Astrocyte of the hippocampus (primary cell): ENCODE measurements at regions not wholly inside any gene's neighbourhood (a gene's known extent, or its start where the extent isn't known, plus 50 kb on each side); places are given as distances from the start of the nearest gene placed in this dataset.
"Not testable (repeated sequence)": the region's sequence is repeated elsewhere in the genome, so short reads cannot be mapped to it uniquely, and the experiment has no call there.

Experiments
- DNase-seq: peaks from one replicate; pipeline ENCODE4 v3.0.0; 2011; ENCODE audit warnings: low read depth, low spot score

DNA sequence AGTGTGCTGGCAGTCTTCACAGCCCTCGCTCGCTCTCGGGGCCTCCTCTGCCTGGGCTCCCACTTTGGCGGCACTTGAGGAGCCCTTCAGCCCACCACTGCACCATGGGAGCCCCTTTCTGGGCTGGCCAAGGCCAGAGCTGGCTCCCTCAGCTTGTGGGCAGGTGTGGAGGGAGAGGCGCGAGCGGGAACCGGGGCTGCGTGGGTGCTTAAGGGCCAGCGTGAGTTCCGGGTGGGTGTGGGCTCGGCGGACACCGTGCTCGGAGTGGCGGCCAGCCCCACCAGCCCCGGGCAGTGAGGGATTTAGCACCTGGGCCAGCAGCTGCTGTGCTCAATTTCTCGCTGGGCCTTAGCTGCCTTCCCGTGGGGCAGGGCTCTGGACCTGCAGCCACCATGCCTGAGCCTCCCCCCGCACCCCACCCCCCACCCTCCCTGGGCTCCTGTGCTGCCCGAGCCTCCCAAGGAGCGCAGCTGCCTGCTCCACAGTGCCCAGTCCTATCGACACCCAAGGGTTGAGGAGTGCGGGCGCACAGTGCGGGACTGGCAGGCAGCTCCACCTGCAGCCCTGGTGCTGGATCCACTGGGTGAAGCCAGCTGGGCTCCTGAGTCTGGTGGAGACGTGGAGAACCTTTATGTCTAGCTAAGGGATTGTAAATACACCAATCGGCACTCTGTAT is 684.4 kb upstream of the GOLIM4 start:
- not testable (repeated sequence) for DNase-seq

DNA sequence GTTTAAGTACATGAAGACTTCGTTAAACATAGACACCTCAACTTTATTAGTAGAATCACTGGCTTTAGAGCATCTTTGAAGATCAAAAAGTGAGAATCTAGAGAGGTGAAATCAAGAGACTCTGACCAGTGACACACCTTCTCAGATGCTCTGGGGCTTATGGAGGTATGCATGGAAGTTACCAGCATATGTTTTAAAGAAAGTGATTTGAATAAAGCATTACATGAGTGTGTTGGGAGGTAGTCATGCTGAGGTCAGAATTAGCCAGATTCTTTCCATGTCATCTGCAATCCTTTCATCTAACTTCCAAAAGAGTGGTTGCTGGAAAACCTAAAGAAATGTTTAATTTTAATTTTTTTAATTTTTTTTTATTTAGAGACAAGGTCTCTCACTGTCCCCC is 658.0 kb upstream of the GOLIM4 start:
- DNase-seq: no peak

DNA sequence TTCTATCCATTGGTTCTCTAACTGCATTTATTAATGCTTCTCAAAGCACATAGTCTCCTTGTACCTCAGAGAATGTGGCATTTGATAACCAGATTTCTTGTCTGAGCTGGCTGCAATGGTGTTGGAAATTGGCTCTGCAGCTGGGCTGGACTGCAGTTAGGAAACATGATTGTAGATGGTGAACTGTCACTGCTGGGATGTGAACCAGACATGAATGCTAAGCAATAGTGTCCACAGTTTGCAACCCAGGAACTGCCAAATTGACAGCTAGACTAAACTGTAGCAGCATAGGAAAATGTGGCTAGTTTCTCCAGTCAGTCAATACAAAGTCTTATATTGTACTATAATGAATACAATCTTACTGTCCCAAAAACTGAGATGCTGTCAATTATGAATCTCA is 656.6 kb upstream of the GOLIM4 start:
- no peak for DNase-seq

DNA sequence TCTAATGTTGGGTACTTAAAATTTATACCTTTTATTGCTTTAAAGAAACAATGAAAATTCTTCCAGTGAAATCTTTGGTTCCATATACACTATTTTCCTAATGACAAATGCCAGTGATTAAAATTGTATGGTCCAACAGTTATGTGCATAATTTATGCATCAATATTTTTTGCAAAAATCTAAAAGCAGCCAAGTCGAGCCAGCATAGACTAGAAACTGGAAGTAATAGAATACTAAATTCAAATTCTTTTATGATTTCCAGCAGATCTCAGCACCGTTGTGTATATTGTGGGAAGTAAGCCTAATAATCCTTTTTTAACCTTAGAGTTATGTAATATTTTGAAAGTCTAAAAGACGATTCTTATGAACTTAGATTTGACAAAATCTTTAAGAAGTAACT is 652.0 kb upstream of the GOLIM4 start:
- DNase-seq: no peak

DNA sequence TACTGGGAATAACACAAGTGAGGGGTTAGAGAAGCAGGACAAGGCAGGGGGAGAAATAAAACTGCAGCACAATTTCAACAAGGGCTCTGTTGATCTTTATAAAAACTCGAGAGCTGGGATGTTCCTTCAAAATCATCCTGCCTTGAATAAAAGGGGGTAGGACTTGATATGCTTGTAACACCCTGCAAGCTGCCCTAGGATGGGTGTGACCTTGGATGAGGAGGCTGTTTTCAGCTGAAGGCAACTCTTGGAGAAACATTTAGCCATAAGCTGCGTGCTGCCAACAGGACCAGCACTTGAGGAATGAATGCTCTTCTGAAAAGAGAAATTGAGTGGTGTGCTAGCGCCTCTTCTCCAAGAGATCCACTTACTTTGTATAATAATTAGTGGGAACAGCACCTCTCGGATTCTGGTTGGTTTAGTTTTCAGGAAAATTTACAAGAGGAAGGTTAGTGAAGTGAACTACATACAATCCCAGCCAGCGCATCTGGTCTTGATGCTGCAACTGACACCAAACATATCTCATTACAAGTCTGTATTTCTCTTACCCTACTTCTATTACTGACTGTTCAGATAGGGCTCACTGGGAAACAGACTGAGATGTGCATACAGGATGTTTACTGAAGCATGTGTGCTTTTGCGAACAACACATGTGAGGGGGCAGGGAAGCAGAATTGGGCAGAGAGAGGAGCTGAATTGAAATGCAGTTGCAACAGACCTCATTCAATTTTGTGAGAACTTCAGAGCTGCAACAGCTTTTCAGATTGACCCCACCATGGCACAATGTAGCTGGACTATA is 643.0 kb upstream of the GOLIM4 start:
- no peak for DNase-seq

DNA sequence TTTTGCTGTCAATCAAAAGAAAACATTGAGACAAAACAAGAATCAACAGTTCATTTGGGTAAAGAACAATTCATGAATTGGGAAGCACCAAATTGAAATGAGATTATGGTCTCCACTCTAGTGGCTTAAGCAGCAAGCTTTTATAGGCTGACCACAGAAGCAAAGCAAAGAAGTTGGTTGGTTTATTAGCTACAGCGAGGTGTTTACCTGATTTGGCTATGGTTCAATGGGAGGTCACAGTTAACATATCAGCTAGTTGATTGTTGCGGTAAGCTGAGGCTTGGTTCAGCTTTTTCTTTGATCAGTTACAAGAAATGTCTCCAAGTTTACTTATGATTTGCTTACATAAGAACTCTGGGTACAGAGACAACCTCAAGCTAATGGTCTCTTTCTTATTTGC is 640.5 kb upstream of the GOLIM4 start:
- no peak for DNase-seq

DNA sequence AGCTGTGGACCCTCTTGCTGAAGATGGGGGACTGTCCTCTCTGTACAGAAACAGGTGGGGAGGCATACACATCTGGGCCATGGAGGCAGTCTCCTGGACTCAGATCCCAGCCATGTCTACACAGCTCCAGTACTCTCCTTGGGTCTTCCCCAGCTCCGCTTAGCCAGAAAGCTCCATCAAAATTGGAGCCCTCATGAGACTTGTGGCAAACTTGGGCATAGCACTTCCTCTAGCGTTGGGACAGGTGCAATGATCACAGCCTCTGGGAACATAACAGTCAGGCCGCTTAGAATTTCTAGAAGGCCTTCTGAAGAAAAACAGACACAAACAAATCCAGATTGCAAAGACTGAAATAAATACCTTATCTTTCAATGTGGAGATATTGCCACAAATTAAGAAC is 634.3 kb upstream of the GOLIM4 start:
- DNase-seq: no peak

DNA sequence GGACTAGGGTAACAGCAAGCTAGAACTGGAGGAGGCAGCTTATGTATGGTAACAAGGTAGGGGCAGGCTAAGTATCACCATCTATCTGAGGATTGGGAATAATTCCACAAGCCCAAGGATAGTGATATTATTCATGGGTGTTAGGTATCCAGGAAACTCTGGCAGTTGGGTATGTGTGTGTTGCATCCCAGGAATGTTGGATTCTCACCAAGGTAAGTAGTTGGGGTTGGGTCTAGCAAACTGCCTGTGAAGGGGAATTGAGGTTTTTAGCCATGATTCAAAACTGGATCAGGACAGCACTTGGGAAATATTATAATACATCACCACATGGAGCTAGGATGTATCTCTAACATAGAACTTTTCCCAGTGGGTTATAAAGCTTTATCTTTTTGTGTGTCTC is 626.4 kb upstream of the GOLIM4 start:
- DNase-seq: peak; percentile 85

DNA sequence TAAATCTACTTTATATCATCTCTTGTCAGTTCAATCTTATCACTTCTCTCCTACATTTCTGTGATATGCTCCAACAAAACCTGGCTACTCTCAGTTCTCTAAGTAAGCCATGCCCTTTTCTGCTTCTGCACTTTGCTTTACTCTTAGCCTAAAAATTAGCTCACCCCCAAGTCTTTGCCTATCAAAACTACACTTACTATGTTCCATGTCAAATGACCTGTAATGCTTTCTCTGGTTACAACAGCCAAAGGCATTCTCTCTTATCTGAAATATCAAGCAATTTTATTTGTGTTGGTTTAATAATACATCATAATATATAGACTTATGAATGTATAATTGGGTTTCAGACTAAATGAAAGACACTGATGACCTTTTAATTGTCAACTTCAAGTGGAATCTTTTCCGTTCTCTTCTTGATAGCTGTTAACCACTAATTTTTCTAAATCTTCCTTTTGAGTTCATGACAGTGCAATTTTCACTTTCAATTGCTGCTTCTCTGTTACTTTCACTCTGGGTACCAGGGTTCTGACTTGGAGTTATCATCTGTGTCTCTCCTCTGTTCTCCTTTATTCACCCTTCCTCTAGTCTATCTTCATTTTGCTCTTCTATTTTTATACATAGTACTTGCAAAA is 619.0 kb upstream of the GOLIM4 start:
- DNase-seq: no peak

DNA sequence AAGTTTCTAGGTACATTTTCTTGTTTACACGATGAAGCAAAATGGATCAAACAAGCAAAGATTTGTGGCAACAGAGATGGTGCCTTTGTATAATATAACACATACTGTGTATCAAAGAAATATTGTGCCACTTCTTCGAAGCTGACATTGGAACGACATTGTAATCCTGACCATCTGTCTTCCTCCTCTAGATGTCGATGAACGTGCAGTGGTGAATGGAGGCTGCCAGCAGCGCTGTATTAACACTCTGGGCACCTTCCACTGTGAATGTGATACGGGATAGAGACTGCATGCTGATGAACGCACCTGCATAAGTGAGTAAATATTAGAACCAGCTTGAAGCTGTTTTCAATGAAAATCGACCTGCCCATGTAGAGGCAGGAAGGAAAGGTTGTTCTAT is 613.3 kb upstream of the GOLIM4 start:
- no peak for DNase-seq

DNA sequence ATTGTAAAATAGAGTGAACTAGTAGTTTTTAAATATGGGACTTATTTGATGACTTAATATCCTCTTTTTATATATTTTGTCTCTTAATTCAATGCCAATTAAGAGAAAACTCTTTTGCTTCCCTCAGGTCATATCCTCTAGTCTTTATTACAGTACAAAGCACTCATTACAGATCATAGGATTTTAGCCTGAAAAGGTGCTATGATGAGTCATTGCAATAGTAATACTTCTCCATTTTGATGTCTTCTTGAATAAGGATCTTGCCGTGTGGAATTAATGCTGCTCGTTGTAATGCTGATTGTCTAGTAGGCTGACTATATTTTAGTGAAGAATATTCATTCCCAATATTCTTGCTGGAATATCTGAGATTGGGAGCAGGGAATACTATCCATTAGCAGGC is 612.2 kb upstream of the GOLIM4 start:
- no peak for DNase-seq

DNA sequence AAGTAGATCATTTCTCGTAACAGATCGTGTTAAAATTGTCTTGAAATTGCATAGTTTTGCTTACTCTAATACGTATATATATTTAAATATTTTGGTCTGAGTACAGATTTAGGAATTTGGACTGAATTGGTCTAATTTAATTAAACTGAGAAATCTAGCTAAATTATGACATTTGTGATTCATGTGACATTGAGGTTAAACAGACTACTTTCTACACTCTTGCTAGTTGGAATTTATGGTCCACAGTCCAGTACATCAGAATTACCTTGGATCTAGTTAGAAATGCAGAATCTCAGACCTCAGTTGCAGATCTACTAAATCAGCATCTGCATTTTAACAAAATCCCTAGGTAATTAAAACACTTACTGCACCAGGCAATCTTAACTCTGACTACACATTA is 609.7 kb upstream of the GOLIM4 start:
- no peak for DNase-seq

DNA sequence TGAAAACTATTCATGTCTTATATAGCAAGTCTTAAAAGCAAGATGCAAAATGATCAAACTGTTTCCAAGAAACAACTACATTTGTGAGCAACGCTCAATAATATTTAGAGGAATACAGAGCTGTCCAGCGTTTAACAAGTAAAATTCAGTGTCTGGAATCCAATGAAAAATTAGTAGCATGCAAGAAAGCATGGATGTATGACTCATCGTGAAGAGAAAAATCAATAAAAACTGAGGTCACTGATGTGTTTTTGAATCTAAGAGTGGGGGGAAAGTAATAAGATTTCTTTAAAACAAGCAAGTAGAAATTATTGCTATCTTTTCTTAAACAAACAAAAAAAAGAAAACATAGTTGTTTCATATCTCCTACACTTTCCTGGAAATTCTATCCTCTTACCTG is 600.3 kb upstream of the GOLIM4 start:
- no peak for DNase-seq

DNA sequence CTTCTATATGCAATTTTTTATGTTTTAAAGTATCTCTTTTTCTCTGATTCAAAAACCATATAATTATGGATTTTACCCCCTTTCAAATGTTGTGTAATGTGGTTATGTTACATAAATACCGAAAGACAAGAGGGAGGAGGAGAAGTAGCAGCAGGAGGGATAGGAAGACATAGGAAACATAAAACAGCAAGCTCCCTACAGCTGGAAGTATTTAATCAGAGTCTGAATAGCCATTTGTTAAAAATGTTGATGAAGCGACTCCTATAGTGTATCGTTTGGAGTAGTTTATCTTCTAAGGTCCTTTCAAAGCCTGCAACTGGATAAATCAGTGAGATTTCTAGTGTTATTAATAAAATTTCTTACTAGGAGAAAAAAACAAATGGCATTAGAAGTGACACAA is 598.1 kb upstream of the GOLIM4 start:
- DNase-seq: no peak

DNA sequence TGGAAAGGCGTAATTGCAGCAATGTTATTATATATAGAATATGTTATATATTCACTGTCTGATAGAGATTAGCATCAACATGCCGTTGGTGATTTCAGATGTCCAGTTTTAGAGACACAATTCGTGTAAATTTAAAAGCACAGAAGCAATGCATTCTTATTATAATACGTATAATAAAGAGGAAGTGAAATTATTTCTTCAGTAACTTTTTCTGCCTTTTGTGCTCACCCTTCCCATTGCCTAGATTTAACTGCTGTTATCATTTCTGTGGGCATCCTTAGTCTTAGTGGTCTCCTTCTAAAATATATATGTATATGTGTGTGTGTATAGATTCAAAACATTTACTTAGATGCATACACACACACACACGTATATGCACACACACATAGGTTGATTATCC is 592.5 kb upstream of the GOLIM4 start:
- no peak for DNase-seq

DNA sequence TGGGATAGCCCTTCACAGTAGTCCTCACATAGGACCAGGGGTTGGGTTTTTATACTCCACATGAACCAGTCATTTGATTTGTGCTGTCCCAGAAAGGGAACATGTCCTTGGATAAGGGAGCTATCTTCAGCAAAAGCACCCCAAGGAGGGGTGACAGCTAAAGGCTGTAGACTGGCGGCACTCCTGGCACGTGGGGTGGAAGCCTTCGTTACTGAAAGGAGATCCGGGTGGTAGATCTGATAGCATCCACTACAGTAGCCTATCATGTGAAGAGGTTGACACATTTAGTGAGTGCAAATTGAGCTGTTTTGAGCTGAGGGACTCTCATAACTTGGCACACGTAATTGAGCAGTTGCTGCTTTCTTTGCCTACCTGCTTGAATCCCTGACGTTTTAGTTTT is 588.8 kb upstream of the GOLIM4 start:
- no peak for DNase-seq

DNA sequence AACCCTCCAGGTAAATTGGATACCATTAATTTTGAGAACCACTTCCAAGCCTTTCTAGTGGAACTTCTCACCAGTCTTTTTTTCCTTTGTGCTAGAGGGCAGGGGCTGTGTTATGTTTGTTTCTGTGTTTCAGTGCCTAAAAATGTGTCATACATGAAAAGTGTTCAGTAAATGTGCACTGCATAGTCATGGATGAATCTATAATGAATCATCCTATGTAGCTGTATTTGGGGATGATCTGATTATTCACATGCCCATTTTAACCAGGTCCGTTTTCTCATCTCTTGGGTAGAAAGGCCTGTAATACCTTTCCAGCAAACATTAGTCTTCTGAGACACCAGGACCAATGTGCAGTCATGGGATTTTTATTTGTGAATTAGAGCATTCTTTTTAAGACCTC is 583.0 kb upstream of the GOLIM4 start:
- peak; percentile 10 for DNase-seq

DNA sequence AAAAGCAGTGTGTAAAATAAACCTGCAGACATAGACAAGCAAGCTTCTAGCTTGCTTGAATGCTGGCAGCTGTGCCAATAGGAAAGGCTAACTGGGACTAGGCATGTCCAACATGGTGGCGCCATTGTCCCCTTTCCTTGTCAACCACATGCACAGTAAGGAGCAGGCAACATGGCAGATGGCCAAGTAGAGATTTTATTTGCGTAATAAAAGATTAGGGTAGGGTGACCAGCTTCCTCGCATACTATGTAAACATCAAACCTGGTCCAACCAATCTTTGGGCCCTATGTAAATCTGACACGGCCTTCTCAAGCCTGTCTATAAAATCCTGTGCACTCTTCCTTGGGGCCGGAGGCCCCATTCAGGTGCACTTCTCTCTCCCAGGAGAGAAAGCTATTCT is 575.4 kb upstream of the GOLIM4 start:
- DNase-seq: no peak

DNA sequence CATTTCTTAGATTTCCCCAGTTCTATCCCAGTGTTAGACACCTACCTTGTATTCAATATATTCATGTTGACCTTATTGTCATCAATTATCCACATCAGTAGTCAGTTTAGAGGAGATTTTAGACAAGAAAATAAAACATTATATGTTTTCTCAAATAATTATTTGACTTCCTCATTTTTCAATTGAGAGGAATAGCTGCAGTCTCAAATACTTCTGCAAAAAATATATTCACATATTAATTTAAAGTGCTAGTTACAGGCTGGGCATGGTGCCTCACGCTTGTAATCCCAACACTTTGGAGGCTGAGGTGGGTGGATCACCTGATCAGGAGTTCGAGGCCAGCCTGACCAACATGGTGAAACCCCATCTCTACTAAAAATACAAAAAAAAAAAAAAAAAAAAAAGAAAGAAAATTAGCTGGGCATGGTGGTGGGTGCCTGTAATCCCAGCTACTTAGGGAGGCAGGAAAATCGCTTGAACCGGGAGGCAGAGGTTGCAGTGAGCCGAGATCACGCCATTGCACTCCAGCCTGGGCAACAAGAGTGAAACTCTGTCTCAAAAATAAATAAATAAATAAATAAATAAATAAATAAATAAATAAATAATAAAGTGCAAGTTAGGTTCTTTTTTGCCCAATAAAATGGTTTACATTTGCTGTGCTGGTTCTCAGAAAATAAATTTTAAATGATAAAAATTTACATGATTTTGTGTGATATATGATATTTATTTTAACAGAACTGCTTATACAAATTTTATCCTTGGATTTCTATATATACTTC is 565.3 kb upstream of the GOLIM4 start:
- DNase-seq: not testable (repeated sequence)

DNA sequence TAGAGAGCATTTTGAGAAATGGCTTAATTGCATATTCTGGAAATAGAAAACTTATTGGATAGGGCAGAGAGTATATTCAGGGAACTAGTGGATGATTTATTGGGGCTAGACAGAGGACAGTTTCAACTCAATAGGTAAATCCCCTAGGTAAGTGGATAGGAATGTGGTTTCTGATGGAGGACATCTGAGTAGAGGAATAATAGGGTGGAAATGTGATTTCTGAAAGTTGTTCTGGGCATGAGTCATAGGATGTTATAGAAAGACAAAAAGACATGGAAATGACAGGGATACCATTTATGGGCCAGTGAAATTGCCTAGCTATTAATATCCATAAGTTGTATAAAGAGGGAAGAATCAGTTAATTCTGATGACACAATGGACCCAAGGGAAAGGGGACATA is 563.3 kb upstream of the GOLIM4 start:
- no peak for DNase-seq

DNA sequence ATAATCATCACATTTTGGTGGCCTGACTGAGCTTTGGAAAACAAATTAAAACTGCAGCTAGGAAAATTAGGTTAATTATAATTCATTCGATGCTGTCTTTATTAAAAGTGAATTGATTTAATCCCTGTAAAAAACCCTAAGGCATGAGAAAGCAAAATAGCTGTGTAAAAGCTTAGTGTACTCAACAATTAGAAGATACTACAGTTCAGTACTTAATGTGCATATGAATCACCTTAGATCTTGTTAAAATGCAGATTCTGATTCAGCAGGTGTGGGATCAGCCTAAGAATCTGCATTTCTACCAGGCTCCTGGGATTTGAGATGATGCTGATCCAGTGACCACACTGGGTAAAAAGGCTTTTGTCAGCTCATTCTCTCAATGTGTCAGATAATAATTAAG is 559.9 kb upstream of the GOLIM4 start:
- no peak for DNase-seq

DNA sequence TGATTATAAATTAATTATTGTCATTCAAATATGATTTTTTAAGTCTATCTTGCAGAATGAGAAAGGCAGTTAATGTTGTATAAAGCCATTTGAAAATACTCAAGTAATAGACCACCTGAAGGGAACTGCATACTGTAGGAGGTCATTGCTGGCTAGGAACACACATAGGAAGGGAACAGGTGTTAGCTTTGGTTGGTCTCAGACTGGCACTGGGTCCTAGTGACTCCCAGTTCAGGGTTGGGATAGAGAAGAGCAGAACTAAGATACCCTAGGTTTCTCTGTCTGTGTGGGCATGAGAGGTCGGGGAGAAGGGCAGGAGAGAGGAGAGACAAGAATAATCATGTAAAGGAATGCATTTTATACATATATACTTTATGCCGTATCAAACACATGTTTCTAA is 559.0 kb upstream of the GOLIM4 start:
- no peak for DNase-seq
